HG03135 (cell line): ENCODE measurements at regions not wholly inside any gene's neighbourhood (a gene's known extent, or its start where the extent isn't known, plus 50 kb on each side); places are given as distances from the start of the nearest gene placed in this dataset.

ENCODE experiments used
- ATAC-seq: cut with Tn5 transposase; IDR thresholded peaks from one replicate; pipeline ENCODE4 v1.9.1; 2021; ENCODE audit warnings: mild to moderate bottlenecking, moderate library complexity; ENCODE audit not compliant: unreplicated experiment

GRCh38 chr20:6265204-6265904, 142.5 kb upstream of the FERMT1 start:
- ATAC-seq = no peak

GRCh38 chr20:6253396-6253795, 130.6 kb upstream of the FERMT1 start:
- no peak for ATAC-seq

- no peak for ATAC-seq
Measured at GRCh38 chr20:6245436-6245835, 122.6 kb upstream of the FERMT1 start.

- ATAC-seq = no peak
Measured at GRCh38 chr20:6241591-6241990, 118.8 kb upstream of the FERMT1 start.

GRCh38 chr20:6240059-6240458, 117.2 kb upstream of the FERMT1 start:
- ATAC-seq = no peak

- ATAC-seq = no peak
Measured at GRCh38 chr20:6238421-6238820, 115.6 kb upstream of the FERMT1 start.

GRCh38 chr20:6235510-6235909, 112.7 kb upstream of the FERMT1 start:
- ATAC-seq = no peak

GRCh38 chr20:6232436-6232835, 109.6 kb upstream of the FERMT1 start:
- ATAC-seq = no peak

GRCh38 chr20:6231556-6231955, 108.7 kb upstream of the FERMT1 start:
- no peak for ATAC-seq

GRCh38 chr20:6228302-6228843, 105.5 kb upstream of the FERMT1 start:
- ATAC-seq = no peak

- no peak for ATAC-seq
Measured at GRCh38 chr20:6213311-6213710, 90.5 kb upstream of the FERMT1 start.

- no peak for ATAC-seq
Measured at GRCh38 chr20:6212903-6213302, 90.1 kb upstream of the FERMT1 start.

GRCh38 chr20:6209093-6209492, 86.3 kb upstream of the FERMT1 start:
- ATAC-seq = no peak

- no peak for ATAC-seq
Measured at GRCh38 chr20:6200092-6200491, 77.3 kb upstream of the FERMT1 start.

GRCh38 chr20:6185268-6185667, 62.4 kb upstream of the FERMT1 start:
- no peak for ATAC-seq

GRCh38 chr20:6184086-6184485, 61.3 kb upstream of the FERMT1 start:
- ATAC-seq = no peak

- ATAC-seq = no peak
Measured at GRCh38 chr20:6180531-6180930, 57.7 kb upstream of the FERMT1 start.

GRCh38 chr20:6178537-6178936, 55.7 kb upstream of the FERMT1 start:
- ATAC-seq = no peak

- ATAC-seq = no peak
Measured at GRCh38 chr20:6173481-6173880, 50.7 kb upstream of the FERMT1 start.
